ENCODE measurements at regions not wholly inside any gene's neighbourhood (a gene's known extent, or its start where the extent isn't known, plus 50 kb on each side); places are given as distances from the start of the nearest gene placed in this dataset.

GRCh38 chr10:2962194-2962593 is 105.2 kb upstream of the PFKP start:
- no peak for TF ChIP-seq POLR2A (IDR thresholded peaks at IDR 0.05)
- TF ChIP-seq EP300 (IDR thresholded peaks at IDR 0.05), result no peak
- TF ChIP-seq, protein P1, sequence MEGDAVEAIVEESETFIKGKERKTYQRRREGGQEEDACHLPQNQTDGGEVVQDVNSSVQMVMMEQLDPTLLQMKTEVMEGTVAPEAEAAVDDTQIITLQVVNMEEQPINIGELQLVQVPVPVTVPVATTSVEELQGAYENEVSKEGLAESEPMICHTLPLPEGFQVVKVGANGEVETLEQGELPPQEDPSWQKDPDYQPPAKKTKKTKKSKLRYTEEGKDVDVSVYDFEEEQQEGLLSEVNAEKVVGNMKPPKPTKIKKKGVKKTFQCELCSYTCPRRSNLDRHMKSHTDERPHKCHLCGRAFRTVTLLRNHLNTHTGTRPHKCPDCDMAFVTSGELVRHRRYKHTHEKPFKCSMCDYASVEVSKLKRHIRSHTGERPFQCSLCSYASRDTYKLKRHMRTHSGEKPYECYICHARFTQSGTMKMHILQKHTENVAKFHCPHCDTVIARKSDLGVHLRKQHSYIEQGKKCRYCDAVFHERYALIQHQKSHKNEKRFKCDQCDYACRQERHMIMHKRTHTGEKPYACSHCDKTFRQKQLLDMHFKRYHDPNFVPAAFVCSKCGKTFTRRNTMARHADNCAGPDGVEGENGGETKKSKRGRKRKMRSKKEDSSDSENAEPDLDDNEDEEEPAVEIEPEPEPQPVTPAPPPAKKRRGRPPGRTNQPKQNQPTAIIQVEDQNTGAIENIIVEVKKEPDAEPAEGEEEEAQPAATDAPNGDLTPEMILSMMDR (IDR thresholded peaks at IDR 0.05), result no peak
- no peak overlapping the region for H3K27ac ChIP-seq
- no peaks in the 10 kb centered on the region for H3K9me3 ChIP-seq
- peaks cover 1% of the 10 kb centered on the region for H3K4me1 ChIP-seq (ENCODE audit: insufficient read depth)
- H3K36me3 ChIP-seq, result no peaks in the 10 kb centered on the region
- DNase-seq, result no peak
- H3K4me3 ChIP-seq, result no peak overlapping the region
- 77 to 92% (median 88%) methylated on average over 1 of the region's 1 CpG for WGBS, 3 donors
- H3K27me3 ChIP-seq, result no peaks in the 10 kb centered on the region
- intact Hi-C loops (cut with DNase I), result no loop called here

- H3K27ac ChIP-seq, result no peak overlapping the region
- no peaks in the 10 kb centered on the region for H3K27me3 ChIP-seq
- intact Hi-C loops (cut with DNase I), result no loop called here
- WGBS, 3 donors, result 44 to 52% (median 44%) methylated on average over 6 of the region's 6 CpGs
- no peak overlapping the region for H3K4me3 ChIP-seq
- H3K4me1 ChIP-seq (ENCODE audit: insufficient read depth), result peaks cover 1% of the 10 kb centered on the region
- DNase-seq, result no peak
- no peak for TF ChIP-seq POLR2A (IDR thresholded peaks at IDR 0.05)
- TF ChIP-seq, protein P1 (IDR thresholded peaks at IDR 0.05), result no peak
- no peak for TF ChIP-seq EP300 (IDR thresholded peaks at IDR 0.05)
- H3K36me3 ChIP-seq, result no peaks in the 10 kb centered on the region
- no peaks in the 10 kb centered on the region for H3K9me3 ChIP-seq
Measured at GRCh38 chr10:2958659-2959058, 108.7 kb upstream of the PFKP start.

- TF ChIP-seq POLR2A (IDR thresholded peaks at IDR 0.05) (no peak), EP300 (IDR thresholded peaks at IDR 0.05) (no peak)
- TF ChIP-seq, protein P1 (IDR thresholded peaks at IDR 0.05), result no peak
- intact Hi-C loops (cut with DNase I), result no loop called here
- DNase-seq, result no peak
- no peaks in the 10 kb centered on the region for H3K27me3 ChIP-seq
- H3K9me3 ChIP-seq, result no peaks in the 10 kb centered on the region
- peaks cover 1% of the 10 kb centered on the region for H3K4me1 ChIP-seq (ENCODE audit: insufficient read depth)
- WGBS, 3 donors, result 78 to 90% (median 83%) methylated on average over 2 of the region's 2 CpGs
- no peaks in the 10 kb centered on the region for H3K36me3 ChIP-seq
- no peak overlapping the region for H3K4me3 ChIP-seq
- H3K27ac ChIP-seq, result no peak overlapping the region
Measured at GRCh38 chr10:2957785-2958184, 109.6 kb upstream of the PFKP start.

- no peak overlapping the region for H3K4me3 ChIP-seq
- no peak overlapping the region for H3K27ac ChIP-seq
- no peak for DNase-seq
- H3K4me1 ChIP-seq (ENCODE audit: insufficient read depth), result peaks cover 1% of the 10 kb centered on the region
- TF ChIP-seq EP300 (IDR thresholded peaks at IDR 0.05) (no peak), POLR2A (IDR thresholded peaks at IDR 0.05) (no peak)
- TF ChIP-seq, protein P1 (IDR thresholded peaks at IDR 0.05), result no peak
- intact Hi-C loops (cut with DNase I), result no loop called here
- no peaks in the 10 kb centered on the region for H3K27me3 ChIP-seq
- 41 to 54% (median 46%) methylated on average over 1 of the region's 1 CpG for WGBS, 3 donors
- no peaks in the 10 kb centered on the region for H3K9me3 ChIP-seq
- no peaks in the 10 kb centered on the region for H3K36me3 ChIP-seq
Measured at GRCh38 chr10:2955064-2955463, 112.3 kb upstream of the PFKP start.

DNA sequence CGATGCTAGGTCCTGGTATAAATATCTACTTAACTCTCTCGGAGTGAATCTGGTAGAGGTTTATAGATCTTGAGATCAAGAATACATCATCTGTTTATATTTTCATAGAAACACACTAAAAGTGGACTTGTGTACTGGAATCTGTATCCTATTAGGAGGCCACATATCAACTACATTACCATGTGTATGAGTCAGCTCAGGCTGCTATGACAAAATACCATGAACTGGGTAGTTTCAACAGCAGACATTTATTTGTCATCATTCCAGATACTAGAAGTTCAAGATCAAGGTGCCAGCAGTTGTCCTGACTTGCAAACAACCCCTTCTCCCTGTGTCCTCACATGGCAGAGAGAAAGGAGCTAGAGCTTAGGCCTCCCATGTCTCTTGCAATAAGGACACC is 113.9 kb upstream of the PFKP start:
- Histone ChIP-seq H3K27ac (no peak overlapping the region), H3K4me1 (ENCODE audit: insufficient read depth) (no peaks in the 10 kb centered on the region), H3K4me3 (no peak overlapping the region), H3K27me3 (no peaks in the 10 kb centered on the region), H3K9me3 (no peaks in the 10 kb centered on the region), H3K36me3 (no peaks in the 10 kb centered on the region)
- TF ChIP-seq, protein P1 (IDR thresholded peaks at IDR 0.05), result no peak
- TF ChIP-seq EP300 (IDR thresholded peaks at IDR 0.05) (no peak), POLR2A (IDR thresholded peaks at IDR 0.05) (no peak)
- intact Hi-C loops (cut with DNase I), result no loop called here
- 90 to 93% (median 92%) methylated on average over 2 of the region's 2 CpGs for WGBS, 3 donors
- no peak for DNase-seq
